GM12878 (cell line): ENCODE measurements at regions not wholly inside any gene's neighbourhood (a gene's known extent, or its start where the extent isn't known, plus 50 kb on each side); places are given as distances from the start of the nearest gene placed in this dataset.

Source experiments
- BCL11A ChIP-seq: IDR thresholded peaks from 2 replicates; pipeline ENCODE4 v1.6.1; 2011; ENCODE audit warnings: low read depth, low read length
- FOXK2 ChIP-seq: fragments of 450-650 bp; IDR thresholded peaks from 2 replicates; pipeline ENCODE4 v1.6.1; 2017; ENCODE audit warnings: mild to moderate bottlenecking, moderate library complexity
- FOXM1 ChIP-seq: IDR thresholded peaks from 2 replicates; pipeline ENCODE4 v1.6.1; 2012; ENCODE audit warnings: low read depth, mild to moderate bottlenecking, inconsistent platforms, low read length, moderate library complexity
- GATAD2B ChIP-seq: fragments of 450-650 bp; conservative IDR thresholded peaks from 2 replicates; pipeline ENCODE4 v1.6.1; 2017; ENCODE audit warnings: low read depth, mild to moderate bottlenecking, moderate library complexity
- KDM1A ChIP-seq: fragments of 200-600 bp; sonication (generic); IDR thresholded peaks from 2 replicates; pipeline ENCODE4 v1.6.1; 2016; ENCODE audit warnings: borderline replicate concordance
- LARP7 ChIP-seq: fragments of 450-650 bp; IDR thresholded peaks from 2 replicates; pipeline ENCODE4 v1.6.1; 2017; ENCODE audit warnings: mild to moderate bottlenecking
- MYC ChIP-seq: IDR thresholded peaks from 2 replicates; pipeline ENCODE4 v1.6.1; 2011; ENCODE audit warnings: mild to moderate bottlenecking, low read length, moderate library complexity, inconsistent platforms; ENCODE audit not compliant: insufficient read depth, insufficient replicate concordance, insufficient read length, severe bottlenecking
- TCF3 ChIP-seq: IDR thresholded peaks from 2 replicates; pipeline ENCODE4 v1.6.1; 2012; ENCODE audit warnings: low read depth, mild to moderate bottlenecking, low read length, borderline replicate concordance; ENCODE audit not compliant: insufficient read depth
- TF ChIP-seq, protein P1 (sequence below): fragments of 450-650 bp; IDR thresholded peaks from 2 replicates; pipeline ENCODE4 v1.6.1; 2017; ENCODE audit warnings: low read depth, mild to moderate bottlenecking, moderate library complexity

GRCh38 chr2:129780316-129781270 is 198.9 kb upstream of the RAB6C start (continued):
- no peak for TF ChIP-seq BCL11A
- TF ChIP-seq GATAD2B = no peak
- no peak for TF ChIP-seq KDM1A
- no peak for TF ChIP-seq FOXK2
- TF ChIP-seq, protein P1, sequence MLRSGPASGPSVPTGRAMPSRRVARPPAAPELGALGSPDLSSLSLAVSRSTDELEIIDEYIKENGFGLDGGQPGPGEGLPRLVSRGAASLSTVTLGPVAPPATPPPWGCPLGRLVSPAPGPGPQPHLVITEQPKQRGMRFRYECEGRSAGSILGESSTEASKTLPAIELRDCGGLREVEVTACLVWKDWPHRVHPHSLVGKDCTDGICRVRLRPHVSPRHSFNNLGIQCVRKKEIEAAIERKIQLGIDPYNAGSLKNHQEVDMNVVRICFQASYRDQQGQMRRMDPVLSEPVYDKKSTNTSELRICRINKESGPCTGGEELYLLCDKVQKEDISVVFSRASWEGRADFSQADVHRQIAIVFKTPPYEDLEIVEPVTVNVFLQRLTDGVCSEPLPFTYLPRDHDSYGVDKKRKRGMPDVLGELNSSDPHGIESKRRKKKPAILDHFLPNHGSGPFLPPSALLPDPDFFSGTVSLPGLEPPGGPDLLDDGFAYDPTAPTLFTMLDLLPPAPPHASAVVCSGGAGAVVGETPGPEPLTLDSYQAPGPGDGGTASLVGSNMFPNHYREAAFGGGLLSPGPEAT = no peak
- TF ChIP-seq MYC = no peak
- no peak for TF ChIP-seq TCF3
- no peak for TF ChIP-seq LARP7
- TF ChIP-seq FOXM1 = no peak
